Spleen (tissue), 11 donors: ENCODE measurements at regions not wholly inside any gene's neighbourhood (a gene's known extent, or its start where the extent isn't known, plus 50 kb on each side); places are given as distances from the start of the nearest gene placed in this dataset.
"Not testable (repeated sequence)": the region's sequence is repeated elsewhere in the genome, so short reads cannot be mapped to it uniquely, and the experiment has no call there.

Experiments used
- DNase-seq: peaks from one replicate; pipeline ENCODE4 v3.0.0-alpha.2; 2020
- H3K27ac ChIP-seq, 8 donors: fragments of 200-600 bp; sonication (generic) in 7 of 8; 1 replicate in 4 of 8; 2 replicates in 4 of 8; pipeline versions ENCODE4 v1.5.0 to v1.8.0; 2016 to 2021; ENCODE audit warnings: inconsistent platforms in 4 of 8, mild to moderate bottlenecking in 4 of 8, moderate library complexity in 1 of 8
- H3K27me3 ChIP-seq, 7 donors: fragments of 200-600 bp; sonication (generic) in 6 of 7; replicated peaks in 1 of 7; 1 replicate in 4 of 7; 2 replicates in 3 of 7; pipeline versions ENCODE4 v1.5.0 to v1.8.0; 2016 to 2021; ENCODE audit warnings: inconsistent platforms in 3 of 7, mild to moderate bottlenecking in 1 of 7
- H3K36me3 ChIP-seq, 6 donors: fragments of 200-600 bp; sonication (generic) in 5 of 6; 1 replicate in 4 of 6; 2 replicates in 2 of 6; pipeline versions ENCODE4 v1.5.0 to v1.8.0; 2016 to 2021; ENCODE audit warnings: inconsistent platforms in 2 of 6
- H3K4me1 ChIP-seq, 6 donors: fragments of 200-600 bp; sonication (generic) in 5 of 6; 1 replicate in 3 of 6; 2 replicates in 3 of 6; pipeline versions ENCODE4 v1.5.0 to v1.8.0; 2016 to 2021; ENCODE audit warnings: inconsistent platforms in 3 of 6
- H3K4me3 ChIP-seq, 8 donors: fragments of 200-600 bp; sonication (generic) in 7 of 8; 1 replicate in 4 of 8; 2 replicates in 4 of 8; pipeline versions ENCODE4 v1.5.0 to v1.8.0; 2016 to 2021; ENCODE audit warnings: inconsistent platforms in 4 of 8, mild to moderate bottlenecking in 4 of 8, moderate library complexity in 2 of 8
- H3K9me3 ChIP-seq, 8 donors: fragments of 200-600 bp; sonication (generic) in 7 of 8; 1 replicate in 4 of 8; 2 replicates in 4 of 8; pipeline versions ENCODE4 v1.5.0 to v1.8.0; 2016 to 2021; ENCODE audit warnings: inconsistent platforms in 4 of 8
- POLR2A ChIP-seq, 3 donors: fragments of 450-650 bp; IDR thresholded peaks; one replicate each; pipeline ENCODE4 v1.5.1; 2017; ENCODE audit warnings: antibody characterized with exemption in 3 of 3, mild to moderate bottlenecking in 1 of 3
- POLR2AphosphoS5 ChIP-seq, 3 donors: sonication (generic); formaldehyde crosslinking; IDR thresholded peaks; one replicate each; pipeline ENCODE4 v1.5.1; 2017; ENCODE audit warnings: antibody characterized with exemption in 3 of 3
- WGBS, 5 donors: extraction: QIAGEN DNeasy Blood & Tissue Kit in 3 of 5; methylation state at CpG; one replicate each; pipeline versions ENCODE4 v1.1.5 to v1.1.7; 2013 to 2018; 5-methylcytosine and 5-hydroxymethylcytosine counted together
- intact Hi-C: fragments of 100-400 bp; cut with DNase I; formaldehyde crosslinking; loops from one replicate; pipeline ENCODE4 v1.15.0; 2023; ENCODE audit warnings: low total_unique reads
- TF ChIP-seq, protein P1 (sequence below), 11 experiments: fragments of 200-600 bp in 7 of 11; fragments of 450-650 bp in 4 of 11; sonication (generic) in 4 of 11; IDR thresholded peaks in 8 of 11; conservative IDR thresholded peaks in 3 of 11; 1 replicate in 7 of 11; 2 replicates in 4 of 11; pipeline versions ENCODE4 v1.4.0 to v1.8.0; 2016 to 2021; ENCODE audit warnings: antibody characterized with exemption in 11 of 11, inconsistent platforms in 4 of 11, mild to moderate bottlenecking in 1 of 11
- donor health status: healthy with polysubstance abuse.
- donor health status: DM: no; HTN: no; CAD: no; lungs with moderate emphysema.
- donor health status: DM: no; HTN: no; CAD: no.
- donor health status: Bipolar disorder and iron deficiency.
- donor health status: healthy.
- donor health status: DM: no; HTN: no; CAD: no.
- donor health status: DM: yes; HTN: yes; CAD: no.

DNA sequence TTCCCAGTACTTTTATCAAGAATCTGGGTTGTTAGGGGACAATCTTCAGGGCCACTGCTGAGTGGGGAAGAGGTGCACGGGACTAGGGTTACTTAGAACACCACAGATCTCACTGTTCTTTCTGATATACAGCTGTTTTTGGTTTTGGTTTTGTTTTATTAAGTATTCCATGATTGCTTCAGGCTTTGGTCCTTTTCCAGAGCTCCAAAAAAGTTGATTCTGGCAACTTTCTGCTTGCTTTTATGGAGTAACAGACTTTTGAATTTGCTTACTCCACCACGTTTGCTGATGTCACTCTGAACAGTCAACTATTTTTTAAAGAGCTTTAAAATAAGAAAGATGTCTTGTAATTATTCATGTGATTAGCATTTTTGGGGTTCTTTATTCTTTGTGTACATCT lies 368.1 kb upstream of the FOXG1 start:
- 63 to 76% (median 74%) methylated on average over 2 of the region's 2 CpGs for WGBS, 5 donors
- no peaks in the 10 kb centered on the region for H3K4me1 ChIP-seq
- TF ChIP-seq POLR2A (IDR thresholded peaks at IDR 0.05): no peak
- no peak for TF ChIP-seq POLR2AphosphoS5 (IDR thresholded peaks at IDR 0.05)

DNA sequence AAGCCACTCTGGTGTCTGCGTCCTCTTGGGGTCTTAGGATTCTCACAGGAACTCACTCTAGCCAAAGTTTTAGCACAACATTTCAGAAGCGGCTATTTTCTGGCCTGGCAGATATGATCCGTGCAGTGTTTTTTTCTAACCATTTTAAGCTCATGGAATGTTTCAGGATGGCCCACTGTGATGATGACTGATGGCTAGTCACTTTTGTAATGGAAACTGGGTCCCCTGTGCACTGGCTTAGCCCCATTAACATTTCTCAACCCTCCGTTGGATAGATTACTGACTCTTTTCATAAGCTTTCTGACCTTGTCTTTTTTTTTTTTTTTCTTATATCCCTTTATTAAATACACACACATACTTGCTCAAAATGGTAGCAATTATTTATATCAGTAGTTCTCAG lies 364.9 kb upstream of the FOXG1 start:
- H3K4me1 ChIP-seq, H3K27me3 ChIP-seq, H3K4me3 ChIP-seq, H3K36me3 ChIP-seq, DNase-seq, H3K27ac ChIP-seq, intact Hi-C loops: not testable (repeated sequence)
- peaks cover 0 to 14% (median 8%) of the 10 kb centered on the region in 8 donors for H3K9me3 ChIP-seq
- 70 to 90% (median 77%) methylated on average over 1 of the region's 4 CpGs; no CpG with 5 or more reads in 1 of the 5 donors for WGBS, 5 donors

More for the DNA sequence above, 368.1 kb upstream of the FOXG1 start:
- Histone ChIP-seq H3K27ac (no peak overlapping the region), H3K27me3 (no peaks in the 10 kb centered on the region), H3K36me3 (no peaks in the 10 kb centered on the region), H3K9me3 (peaks cover 0 to 14% (median 9%) of the 10 kb centered on the region in 8 donors), H3K4me3 (no peak overlapping the region)
- intact Hi-C loops: no loop called here
- no peak for DNase-seq

DNA sequence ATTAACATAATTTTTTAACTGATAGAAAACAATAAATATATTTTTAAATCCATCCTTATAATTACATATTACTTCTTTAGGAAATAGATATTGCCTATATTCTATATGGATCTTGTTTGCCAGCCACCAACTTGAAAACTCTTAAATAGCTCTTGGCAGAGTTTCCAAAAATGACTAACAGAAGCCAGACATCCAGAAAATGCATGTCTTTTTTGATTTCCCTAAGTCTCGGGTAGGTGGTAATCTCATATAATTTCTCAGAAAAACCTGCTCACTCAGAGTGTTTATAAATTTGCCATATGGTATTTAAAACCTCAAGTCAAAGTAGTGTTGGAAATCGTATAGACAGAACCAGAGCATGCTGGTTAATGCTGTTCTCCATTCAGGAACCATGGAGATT lies 360.4 kb upstream of the FOXG1 start:
- Histone ChIP-seq H3K4me3 (no peak overlapping the region), H3K27me3 (no peaks in the 10 kb centered on the region), H3K36me3 (no peaks in the 10 kb centered on the region), H3K4me1 (no peaks in the 10 kb centered on the region), H3K27ac (no peak overlapping the region), H3K9me3 (peaks cover 0 to 19% (median 4%) of the 10 kb centered on the region in 8 donors)
- intact Hi-C loops: no loop called here
- no peak for DNase-seq
- 32 to 68% (median 46%) methylated on average over 2 of the region's 2 CpGs for WGBS, 5 donors
- TF ChIP-seq, protein P1, sequence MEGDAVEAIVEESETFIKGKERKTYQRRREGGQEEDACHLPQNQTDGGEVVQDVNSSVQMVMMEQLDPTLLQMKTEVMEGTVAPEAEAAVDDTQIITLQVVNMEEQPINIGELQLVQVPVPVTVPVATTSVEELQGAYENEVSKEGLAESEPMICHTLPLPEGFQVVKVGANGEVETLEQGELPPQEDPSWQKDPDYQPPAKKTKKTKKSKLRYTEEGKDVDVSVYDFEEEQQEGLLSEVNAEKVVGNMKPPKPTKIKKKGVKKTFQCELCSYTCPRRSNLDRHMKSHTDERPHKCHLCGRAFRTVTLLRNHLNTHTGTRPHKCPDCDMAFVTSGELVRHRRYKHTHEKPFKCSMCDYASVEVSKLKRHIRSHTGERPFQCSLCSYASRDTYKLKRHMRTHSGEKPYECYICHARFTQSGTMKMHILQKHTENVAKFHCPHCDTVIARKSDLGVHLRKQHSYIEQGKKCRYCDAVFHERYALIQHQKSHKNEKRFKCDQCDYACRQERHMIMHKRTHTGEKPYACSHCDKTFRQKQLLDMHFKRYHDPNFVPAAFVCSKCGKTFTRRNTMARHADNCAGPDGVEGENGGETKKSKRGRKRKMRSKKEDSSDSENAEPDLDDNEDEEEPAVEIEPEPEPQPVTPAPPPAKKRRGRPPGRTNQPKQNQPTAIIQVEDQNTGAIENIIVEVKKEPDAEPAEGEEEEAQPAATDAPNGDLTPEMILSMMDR (IDR thresholded peaks at IDR 0.05 in 8 of 11, conservative IDR thresholded peaks at IDR 0.05 in 3 of 11): no peak
- TF ChIP-seq POLR2A (IDR thresholded peaks at IDR 0.05): no peak
- no peak for TF ChIP-seq POLR2AphosphoS5 (IDR thresholded peaks at IDR 0.05)

DNA sequence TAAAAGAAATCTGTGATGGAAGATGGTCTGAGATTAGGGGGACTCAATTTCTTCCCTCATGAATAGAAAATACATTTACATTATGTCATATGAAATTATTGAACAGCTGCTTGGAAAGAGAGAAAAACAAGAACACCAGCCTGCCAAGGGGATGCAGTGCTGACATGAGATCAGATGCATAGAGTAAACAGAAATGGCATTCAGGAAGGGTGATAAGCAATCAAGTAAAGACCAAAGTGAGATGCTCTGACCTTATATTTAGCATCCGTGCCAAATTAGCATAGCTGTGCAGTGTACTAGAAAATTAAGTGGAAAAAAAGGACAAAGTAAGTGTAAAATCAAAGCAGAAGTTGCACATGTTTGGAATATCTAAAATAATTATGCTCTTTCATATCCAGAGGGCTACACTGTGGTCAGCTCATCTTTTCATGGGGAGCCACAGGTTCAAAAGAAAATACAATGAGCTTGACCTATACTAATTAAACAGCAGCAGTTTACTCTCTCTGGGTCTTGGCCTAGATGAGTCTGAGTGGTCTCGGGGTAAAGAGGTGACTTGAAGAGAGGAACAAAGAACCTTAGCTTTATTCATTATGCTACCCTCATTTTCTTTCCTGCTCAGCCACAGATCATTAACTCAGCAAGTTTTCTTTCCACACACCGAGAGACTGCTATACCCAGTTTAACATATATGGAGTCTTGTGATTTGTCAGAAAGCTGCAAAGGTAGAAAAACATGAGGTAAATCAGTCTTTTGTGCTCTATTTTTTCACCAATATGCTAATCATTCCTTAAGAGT lies 359.4 kb upstream of the FOXG1 start:
- WGBS, 5 donors: 61 to 84% (median 72%) methylated on average over 3 of the region's 3 CpGs
- no peak overlapping the region for H3K27ac ChIP-seq
- peaks cover 0 to 27% (median 6%) of the 10 kb centered on the region in 8 donors for H3K9me3 ChIP-seq
- intact Hi-C loops: no loop called here
- TF ChIP-seq POLR2A (IDR thresholded peaks at IDR 0.05) (no peak), POLR2AphosphoS5 (IDR thresholded peaks at IDR 0.05) (no peak)
- TF ChIP-seq, protein P1 (IDR thresholded peaks at IDR 0.05 in 8 of 11, conservative IDR thresholded peaks at IDR 0.05 in 3 of 11): no peak
- H3K27me3 ChIP-seq: no peaks in the 10 kb centered on the region
- H3K4me1 ChIP-seq: no peaks in the 10 kb centered on the region
- DNase-seq: no peak
- no peaks in the 10 kb centered on the region for H3K36me3 ChIP-seq
- no peak overlapping the region for H3K4me3 ChIP-seq

DNA sequence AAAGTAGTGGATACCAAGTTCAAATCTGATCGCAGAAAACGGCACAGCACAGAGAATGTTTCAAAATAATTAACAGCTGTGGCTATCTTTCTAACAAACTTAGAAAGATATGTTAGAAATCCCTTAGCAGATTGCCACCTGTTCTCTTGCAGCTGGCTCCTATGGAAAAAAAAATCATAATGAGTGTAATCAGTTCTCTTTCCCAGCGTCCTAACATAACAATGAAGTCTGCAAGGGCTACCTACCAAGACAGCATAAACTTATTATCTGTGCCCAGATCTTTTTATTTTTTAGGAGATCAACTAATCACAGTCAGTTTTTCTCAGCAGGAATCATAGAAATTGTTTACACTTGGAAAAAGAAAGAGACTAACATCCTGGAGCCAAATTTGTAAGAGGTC lies 358.6 kb upstream of the FOXG1 start:
- intact Hi-C loops: no loop called here
- TF ChIP-seq POLR2A (IDR thresholded peaks at IDR 0.05) (no peak), POLR2AphosphoS5 (IDR thresholded peaks at IDR 0.05) (no peak)
- TF ChIP-seq, protein P1 (IDR thresholded peaks at IDR 0.05 in 8 of 11, conservative IDR thresholded peaks at IDR 0.05 in 3 of 11): no peak
- WGBS, 5 donors: 70 to 87% (median 73%) methylated on average over 3 of the region's 3 CpGs
- H3K27me3 ChIP-seq: no peaks in the 10 kb centered on the region
- no peaks in the 10 kb centered on the region for H3K4me1 ChIP-seq
- no peak for DNase-seq
- no peak overlapping the region for H3K4me3 ChIP-seq
- H3K9me3 ChIP-seq: peaks cover 0 to 28% (median 6%) of the 10 kb centered on the region in 8 donors
- H3K36me3 ChIP-seq: no peaks in the 10 kb centered on the region
- no peak overlapping the region for H3K27ac ChIP-seq
